ENCODE measurements at regions not wholly inside any gene's neighbourhood (a gene's known extent, or its start where the extent isn't known, plus 50 kb on each side); places are given as distances from the start of the nearest gene placed in this dataset.

DNA sequence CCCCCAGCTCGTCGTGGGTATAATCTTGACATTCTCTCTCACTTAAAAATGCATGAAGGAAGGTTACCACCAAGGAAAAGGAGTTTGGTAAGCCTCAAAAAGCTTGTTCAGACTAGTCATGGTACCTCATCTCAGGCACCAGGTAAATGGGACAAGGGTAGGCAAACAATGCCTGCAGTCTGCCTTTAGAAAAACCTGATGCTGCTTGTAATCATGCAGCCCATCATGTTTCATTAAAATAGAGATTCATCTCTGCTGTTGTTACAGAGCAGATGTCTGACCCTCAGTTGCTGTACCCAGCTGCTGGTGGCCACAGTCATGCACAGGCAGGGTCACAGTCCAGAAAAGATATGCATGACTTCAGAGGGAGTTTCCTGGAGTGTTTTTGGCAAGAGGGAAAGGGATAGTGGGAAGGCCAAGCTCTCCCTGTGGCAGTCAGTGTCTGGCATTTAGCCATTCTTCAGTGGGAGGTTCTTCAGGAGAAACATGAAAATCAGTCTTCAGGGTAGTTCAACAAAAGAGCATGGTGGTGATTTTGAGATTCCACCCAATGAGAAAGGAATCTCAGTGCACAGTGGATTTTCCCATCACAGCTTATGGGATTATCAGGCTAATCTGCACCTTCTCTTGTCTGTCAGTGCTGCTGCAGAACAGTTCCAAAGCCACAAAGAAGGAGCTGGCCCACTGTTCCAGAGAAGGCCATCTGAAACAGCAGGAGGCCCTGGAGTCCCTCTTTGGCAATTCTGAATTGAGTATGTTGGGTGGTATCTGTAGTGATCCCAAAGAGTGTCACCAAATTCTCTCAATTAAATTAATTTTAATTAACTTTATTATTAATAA, 202.7 kb upstream of the FRMD6 start:
- TF ChIP-seq CTCF (IDR thresholded peaks at IDR 0.05; ENCODE audit: low read depth, low read length, poor library complexity, severe bottlenecking) (no peak), EZH2phosphoT487 (IDR thresholded peaks at IDR 0.05; ENCODE audit: borderline replicate concordance, low read length) (no peak)

All from DOHH2 (cell line).